Karpas-422 (cell line): ENCODE measurements at regions not wholly inside any gene's neighbourhood (a gene's known extent, or its start where the extent isn't known, plus 50 kb on each side); places are given as distances from the start of the nearest gene placed in this dataset.

Experiments used
- DNase-seq: peaks from one replicate; pipeline ENCODE4 v3.0.0-alpha.2; 2015
- H2AFZ ChIP-seq: fragments of 200-600 bp; sonication (generic); 2 replicates; pipeline ENCODE4 v1.6.1; 2014; ENCODE audit warnings: antibody characterized with exemption, low read length, mixed read lengths
- H3K27ac ChIP-seq: fragments of 200-600 bp; sonication (generic); 2 replicates; pipeline ENCODE4 v1.5.1; 2014; ENCODE audit warnings: mild to moderate bottlenecking, low read length, moderate library complexity
- H3K27me3 ChIP-seq: fragments of 200-600 bp; sonication (generic); 2 replicates; pipeline ENCODE4 v1.6.1; 2014; ENCODE audit warnings: low read length, mixed read lengths
- H3K36me3 ChIP-seq: fragments of 200-600 bp; sonication (generic); 2 replicates; pipeline ENCODE4 v1.6.1; 2014; ENCODE audit warnings: low read length, mixed read lengths; ENCODE audit not compliant: insufficient read depth
- H3K4me1 ChIP-seq: fragments of 200-600 bp; sonication (generic); 2 replicates; pipeline ENCODE4 v1.6.1; 2014; ENCODE audit warnings: mild to moderate bottlenecking, low read length, mixed read lengths
- H3K4me2 ChIP-seq: fragments of 200-600 bp; sonication (generic); 2 replicates; pipeline ENCODE4 v1.6.1; 2014; ENCODE audit warnings: low read length, low read depth, mild to moderate bottlenecking; ENCODE audit not compliant: poor library complexity, severe bottlenecking
- H3K4me3 ChIP-seq: fragments of 200-600 bp; sonication (generic); 2 replicates; pipeline ENCODE4 v1.5.1; 2014; ENCODE audit warnings: mild to moderate bottlenecking, antibody characterized with exemption, low read length, mixed read lengths
- H3K79me2 ChIP-seq: fragments of 200-600 bp; sonication (generic); 2 replicates; pipeline ENCODE4 v1.6.1; 2014; ENCODE audit warnings: mild to moderate bottlenecking, low read length, mixed read lengths
- H3K9ac ChIP-seq: fragments of 200-600 bp; sonication (generic); 2 replicates; pipeline ENCODE4 v1.6.0; 2014; ENCODE audit warnings: low read length
- H3K9me2 ChIP-seq: fragments of 200-600 bp; sonication (generic), shearing (Covaris generic); replicated peaks from 2 replicates; pipeline ENCODE4 v1.6.0; 2014; ENCODE audit warnings: mild to moderate bottlenecking, low read length, moderate library complexity; ENCODE audit not compliant: insufficient read depth
- H3K9me3 ChIP-seq: fragments of 300-700, 200-600 bp; sonication (generic); 2 replicates; pipeline ENCODE4 v1.6.1; 2014; ENCODE audit warnings: low read length, mixed read lengths
- H4K20me1 ChIP-seq: fragments of 200-600 bp; sonication (generic); 2 replicates; pipeline ENCODE4 v1.6.1; 2014; ENCODE audit warnings: mild to moderate bottlenecking, antibody characterized with exemption, low read length, low read depth; ENCODE audit not compliant: insufficient read depth

DNA sequence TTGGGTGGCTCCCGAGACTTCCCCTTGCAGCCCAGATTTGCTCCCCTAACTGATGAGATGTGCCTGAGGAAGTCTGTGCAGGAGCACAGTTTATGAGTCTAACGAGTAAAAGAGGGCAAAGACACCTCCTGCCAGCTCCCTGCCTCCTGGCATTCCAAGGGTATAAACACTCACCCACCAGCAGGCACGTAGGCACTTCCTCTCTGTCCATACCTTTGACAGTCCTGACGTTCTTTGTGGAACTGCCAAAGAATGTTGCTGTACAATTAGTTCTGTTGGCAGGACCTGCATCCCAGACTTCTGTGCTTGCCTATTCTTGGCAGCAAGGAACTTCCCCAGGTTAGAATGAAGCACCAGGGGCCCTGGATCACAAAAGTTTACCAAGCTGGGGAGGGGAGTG, 889.3 kb downstream of the BCL11B start:
- H3K36me3 ChIP-seq: no peaks in the 10 kb centered on the region
- no peaks in the 10 kb centered on the region for H3K9me2 ChIP-seq
- H4K20me1 ChIP-seq: no peaks in the 10 kb centered on the region
- H3K9me3 ChIP-seq: peaks cover 33% of the 10 kb centered on the region
- H2AFZ ChIP-seq: no peak overlapping the region
- no peaks in the 10 kb centered on the region for H3K27me3 ChIP-seq
- H3K4me1 ChIP-seq: no peaks in the 10 kb centered on the region
- H3K9ac ChIP-seq: no peak overlapping the region
- H3K4me2 ChIP-seq: no peak overlapping the region
- H3K4me3 ChIP-seq: no peak overlapping the region
- no peaks in the 10 kb centered on the region for H3K79me2 ChIP-seq
- H3K27ac ChIP-seq: no peak overlapping the region
- DNase-seq: no peak

DNA sequence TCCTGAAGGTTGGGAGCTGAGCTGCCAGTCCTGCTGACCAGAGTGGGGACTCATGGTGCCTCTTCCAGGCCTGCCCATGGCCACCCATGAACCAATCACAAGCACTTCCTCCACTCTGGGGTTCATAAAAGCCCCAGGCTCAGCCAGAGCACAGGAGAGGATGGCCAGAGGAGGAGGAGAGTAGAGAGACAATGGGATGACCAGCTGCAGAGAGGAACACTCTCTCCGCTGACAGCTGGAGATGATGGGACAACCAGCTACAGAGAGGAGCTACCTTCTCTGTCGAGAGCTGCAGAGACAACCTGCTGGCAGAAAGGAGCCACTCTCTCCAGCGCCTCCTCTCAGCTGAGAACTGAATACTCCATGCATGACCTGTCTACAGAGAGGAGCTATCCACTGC, 886.1 kb downstream of the BCL11B start:
- Histone ChIP-seq H3K9me2 (no peaks in the 10 kb centered on the region), H3K4me2 (no peak overlapping the region), H3K27ac (no peak overlapping the region), H3K4me1 (no peaks in the 10 kb centered on the region), H3K27me3 (no peaks in the 10 kb centered on the region), H3K9ac (no peak overlapping the region), H3K4me3 (no peak overlapping the region), H4K20me1 (no peaks in the 10 kb centered on the region), H3K9me3 (peaks cover 31% of the 10 kb centered on the region), H3K79me2 (no peaks in the 10 kb centered on the region), H3K36me3 (no peaks in the 10 kb centered on the region), H2AFZ (no peak overlapping the region)
- no peak for DNase-seq

GRCh38 chr14:98391061-98391460, 880.9 kb downstream of the BCL11B start:
- no peaks in the 10 kb centered on the region for H3K4me1 ChIP-seq
- H3K36me3 ChIP-seq: no peaks in the 10 kb centered on the region
- H3K27ac ChIP-seq: no peak overlapping the region
- H3K27me3 ChIP-seq: no peaks in the 10 kb centered on the region
- no peak overlapping the region for H2AFZ ChIP-seq
- no peaks in the 10 kb centered on the region for H3K9me2 ChIP-seq
- no peak for DNase-seq
- no peaks in the 10 kb centered on the region for H3K79me2 ChIP-seq
- no peaks in the 10 kb centered on the region for H4K20me1 ChIP-seq
- no peak overlapping the region for H3K4me2 ChIP-seq
- H3K4me3 ChIP-seq: no peak overlapping the region
- H3K9me3 ChIP-seq: peaks cover 11% of the 10 kb centered on the region
- H3K9ac ChIP-seq: no peak overlapping the region

DNA sequence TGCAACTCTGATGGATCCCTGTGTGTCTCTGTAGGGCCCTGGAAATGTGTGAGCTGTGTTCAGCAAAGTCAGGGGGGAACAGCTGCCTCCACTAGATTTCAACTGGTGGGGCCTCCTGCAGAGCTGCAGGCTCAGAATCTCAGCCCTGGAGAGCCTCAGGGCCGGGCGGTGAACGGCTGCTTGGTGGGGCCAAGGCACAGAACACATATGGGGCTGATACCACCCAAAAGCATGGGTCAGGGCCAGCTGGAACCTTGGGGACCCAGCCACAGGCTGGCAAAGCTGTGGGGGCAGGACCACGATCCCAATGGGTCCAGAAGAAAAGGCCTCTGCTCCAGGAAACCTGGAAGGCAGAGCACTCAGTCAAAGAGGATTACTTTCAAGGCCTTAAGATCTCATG, 878.5 kb downstream of the BCL11B start:
- H3K27me3 ChIP-seq: no peaks in the 10 kb centered on the region
- no peaks in the 10 kb centered on the region for H3K79me2 ChIP-seq
- no peaks in the 10 kb centered on the region for H4K20me1 ChIP-seq
- no peak overlapping the region for H3K27ac ChIP-seq
- H3K4me2 ChIP-seq: no peak overlapping the region
- no peaks in the 10 kb centered on the region for H3K4me1 ChIP-seq
- peaks cover 14% of the 10 kb centered on the region for H3K9me3 ChIP-seq
- H3K9me2 ChIP-seq: no peaks in the 10 kb centered on the region
- no peak overlapping the region for H2AFZ ChIP-seq
- H3K36me3 ChIP-seq: no peaks in the 10 kb centered on the region
- no peak overlapping the region for H3K4me3 ChIP-seq
- no peak overlapping the region for H3K9ac ChIP-seq
- DNase-seq: no peak

DNA sequence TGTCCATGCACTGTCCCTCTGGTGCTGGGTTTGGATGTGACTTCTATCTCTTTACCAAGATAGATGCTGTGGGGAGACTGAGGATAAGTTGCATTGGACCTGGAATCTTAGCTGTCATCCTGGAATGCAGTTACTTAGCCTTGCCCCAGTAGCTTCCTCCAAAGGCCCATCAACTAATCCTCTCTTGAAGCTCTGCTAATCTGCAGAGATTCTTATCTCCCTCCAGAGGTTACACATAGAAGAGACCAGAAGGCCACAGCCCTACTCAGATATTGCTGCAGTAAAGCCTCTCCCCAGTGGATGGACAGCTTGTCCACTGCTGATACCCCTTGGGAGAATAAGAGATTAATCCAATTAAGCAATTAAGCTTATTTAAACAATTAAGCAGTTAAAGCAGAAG, 867.2 kb downstream of the BCL11B start:
- no peak overlapping the region for H3K27ac ChIP-seq
- H3K4me1 ChIP-seq: no peaks in the 10 kb centered on the region
- no peak overlapping the region for H2AFZ ChIP-seq
- H3K9ac ChIP-seq: no peak overlapping the region
- H3K79me2 ChIP-seq: no peaks in the 10 kb centered on the region
- H3K4me3 ChIP-seq: no peak overlapping the region
- peaks cover 31% of the 10 kb centered on the region for H3K9me3 ChIP-seq
- no peaks in the 10 kb centered on the region for H3K9me2 ChIP-seq
- no peaks in the 10 kb centered on the region for H3K27me3 ChIP-seq
- no peak overlapping the region for H3K4me2 ChIP-seq
- no peaks in the 10 kb centered on the region for H3K36me3 ChIP-seq
- no peak for DNase-seq
- H4K20me1 ChIP-seq: no peaks in the 10 kb centered on the region

DNA sequence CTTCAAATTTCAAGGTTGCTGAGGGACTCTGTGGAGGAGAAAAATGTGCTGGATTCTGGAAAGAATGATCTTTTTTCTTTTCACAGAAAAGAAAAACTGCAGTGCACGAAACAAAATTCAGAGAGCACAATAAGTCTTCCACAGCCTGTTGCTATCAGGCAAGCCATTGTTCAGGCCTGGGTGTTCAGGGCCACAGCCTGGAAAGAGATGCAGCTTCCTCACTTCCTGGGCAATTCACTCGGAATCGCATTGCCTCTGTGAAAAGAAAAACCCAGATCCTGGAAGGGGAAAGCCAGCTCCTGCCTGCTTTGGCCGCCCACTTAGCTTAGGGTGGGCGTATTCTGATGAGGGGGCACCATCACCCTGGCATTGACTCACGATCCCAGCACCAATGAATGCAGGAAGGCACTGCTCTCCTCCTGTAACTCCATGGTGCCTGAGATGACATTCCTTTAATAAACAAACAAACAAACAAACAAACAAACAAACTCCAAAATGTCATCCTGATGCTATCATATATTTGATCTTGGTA, 863.9 kb downstream of the BCL11B start:
- peaks cover 39% of the 10 kb centered on the region for H3K9me3 ChIP-seq
- H3K4me1 ChIP-seq: no peaks in the 10 kb centered on the region
- H3K27me3 ChIP-seq: no peaks in the 10 kb centered on the region
- no peaks in the 10 kb centered on the region for H3K36me3 ChIP-seq
- no peak overlapping the region for H3K4me3 ChIP-seq
- H3K27ac ChIP-seq: no peak overlapping the region
- H3K9ac ChIP-seq: no peak overlapping the region
- no peaks in the 10 kb centered on the region for H3K79me2 ChIP-seq
- DNase-seq: no peak
- no peak overlapping the region for H2AFZ ChIP-seq
- no peaks in the 10 kb centered on the region for H4K20me1 ChIP-seq
- H3K4me2 ChIP-seq: no peak overlapping the region
- no peaks in the 10 kb centered on the region for H3K9me2 ChIP-seq

- Histone ChIP-seq H3K9me2 (no peaks in the 10 kb centered on the region), H3K79me2 (no peaks in the 10 kb centered on the region), H3K9me3 (peaks cover 37% of the 10 kb centered on the region), H3K27me3 (no peaks in the 10 kb centered on the region), H2AFZ (no peak overlapping the region), H4K20me1 (no peaks in the 10 kb centered on the region), H3K4me3 (no peak overlapping the region), H3K4me2 (no peak overlapping the region), H3K27ac (no peak overlapping the region), H3K36me3 (no peaks in the 10 kb centered on the region), H3K4me1 (no peaks in the 10 kb centered on the region), H3K9ac (no peak overlapping the region)
- no peak for DNase-seq
These were observed 863.3 kb downstream of the BCL11B start for GRCh38 chr14:98408713-98409112.

DNA sequence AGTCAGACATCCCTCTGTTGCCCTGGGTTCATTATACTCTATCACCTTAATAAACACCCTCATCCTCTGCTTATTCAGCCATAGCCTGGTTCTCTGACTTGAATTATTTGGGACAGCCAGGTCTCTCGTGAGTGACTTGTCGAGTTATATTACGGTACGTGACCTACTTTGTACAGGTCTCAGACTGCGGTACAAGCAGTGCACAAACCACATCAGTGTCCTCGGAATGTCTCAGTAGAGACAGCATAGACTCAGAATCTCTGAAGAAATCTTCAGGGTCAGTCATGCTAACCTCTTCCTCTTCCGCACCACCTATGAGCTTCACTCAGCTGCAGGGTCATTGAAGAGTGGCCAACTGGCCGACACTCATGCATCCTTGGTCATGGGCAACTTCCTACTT, 860.8 kb downstream of the BCL11B start:
- DNase-seq: no peak
- Histone ChIP-seq H3K9me3 (peaks cover 29% of the 10 kb centered on the region), H2AFZ (no peak overlapping the region), H3K4me2 (no peak overlapping the region), H3K27me3 (no peaks in the 10 kb centered on the region), H3K4me1 (no peaks in the 10 kb centered on the region), H3K36me3 (no peaks in the 10 kb centered on the region), H3K4me3 (no peak overlapping the region), H3K27ac (no peak overlapping the region), H3K9me2 (no peaks in the 10 kb centered on the region), H4K20me1 (no peaks in the 10 kb centered on the region), H3K9ac (no peak overlapping the region), H3K79me2 (no peaks in the 10 kb centered on the region)

DNA sequence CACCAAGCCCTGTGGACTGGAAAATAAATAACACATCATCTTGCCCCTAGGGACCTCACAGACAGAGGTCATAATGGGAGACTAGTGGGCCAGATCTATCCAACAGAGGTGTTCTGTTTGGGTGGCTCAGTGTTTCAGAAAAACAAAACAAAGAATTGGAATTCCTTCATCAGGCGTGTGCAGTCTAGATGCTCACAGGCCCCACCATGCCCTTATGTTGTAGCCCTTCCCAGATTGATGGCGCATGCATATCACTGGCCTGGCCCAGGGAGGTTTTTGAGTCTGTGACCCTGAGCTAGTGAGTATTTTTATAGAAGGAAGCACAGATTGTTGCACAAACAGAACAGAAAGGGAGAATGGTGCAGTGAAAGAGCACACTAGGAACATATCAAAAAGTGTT, 859.6 kb downstream of the BCL11B start:
- no peaks in the 10 kb centered on the region for H3K4me1 ChIP-seq

More for the DNA sequence above, 859.6 kb downstream of the BCL11B start:
- no peaks in the 10 kb centered on the region for H3K36me3 ChIP-seq
- H4K20me1 ChIP-seq: no peaks in the 10 kb centered on the region
- H3K4me2 ChIP-seq: no peak overlapping the region
- DNase-seq: no peak
- no peak overlapping the region for H3K9ac ChIP-seq
- no peak overlapping the region for H3K27ac ChIP-seq
- no peaks in the 10 kb centered on the region for H3K9me2 ChIP-seq
- no peaks in the 10 kb centered on the region for H3K79me2 ChIP-seq
- H3K4me3 ChIP-seq: no peak overlapping the region
- peaks cover 27% of the 10 kb centered on the region for H3K9me3 ChIP-seq
- no peak overlapping the region for H2AFZ ChIP-seq
- no peaks in the 10 kb centered on the region for H3K27me3 ChIP-seq
